GM12878 (cell line): ENCODE measurements at regions not wholly inside any gene's neighbourhood (a gene's known extent, or its start where the extent isn't known, plus 50 kb on each side); places are given as distances from the start of the nearest gene placed in this dataset.

Experiments used
- E2F8 ChIP-seq: fragments of 450-650 bp; IDR thresholded peaks from 2 replicates; pipeline ENCODE4 v1.6.1; 2018; ENCODE audit warnings: mild to moderate bottlenecking, low read depth, moderate library complexity; ENCODE audit not compliant: partially characterized antibody
- GABPA ChIP-seq: IDR thresholded peaks from 2 replicates; pipeline ENCODE4 v1.6.1; 2014; ENCODE audit warnings: antibody characterized with exemption, low read depth, mild to moderate bottlenecking, inconsistent platforms
- RAD21 ChIP-seq: IDR thresholded peaks from 2 replicates; pipeline ENCODE4 v1.6.1; 2011; ENCODE audit warnings: mild to moderate bottlenecking, low read depth, low read length, moderate library complexity; ENCODE audit not compliant: insufficient read depth
- TF ChIP-seq, protein P1 (sequence below): fragments of 450-650 bp; IDR thresholded peaks from 2 replicates; pipeline ENCODE4 v1.6.1; 2016; ENCODE audit warnings: mild to moderate bottlenecking

DNA sequence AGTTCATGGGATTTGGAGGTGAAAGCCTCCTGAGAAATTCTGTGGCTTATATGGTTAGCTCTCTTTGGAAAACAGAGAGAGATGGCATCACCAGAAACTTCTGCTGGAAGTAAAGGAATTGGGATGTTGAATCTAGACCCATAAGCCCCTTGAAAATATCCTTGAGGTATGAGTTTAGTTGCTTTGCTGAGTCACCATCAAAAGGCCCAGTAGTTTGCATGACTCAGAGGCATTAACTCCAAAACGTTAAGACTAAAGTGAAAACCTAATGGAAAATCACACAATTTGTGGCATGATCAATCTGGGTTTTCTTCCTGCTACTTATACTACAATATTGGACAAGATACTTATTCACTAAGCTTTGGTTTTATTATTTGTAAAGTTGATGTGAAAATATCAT lies 349.2 kb upstream of the SALL1 start:
- TF ChIP-seq RAD21 = no peak
- TF ChIP-seq, protein P1, sequence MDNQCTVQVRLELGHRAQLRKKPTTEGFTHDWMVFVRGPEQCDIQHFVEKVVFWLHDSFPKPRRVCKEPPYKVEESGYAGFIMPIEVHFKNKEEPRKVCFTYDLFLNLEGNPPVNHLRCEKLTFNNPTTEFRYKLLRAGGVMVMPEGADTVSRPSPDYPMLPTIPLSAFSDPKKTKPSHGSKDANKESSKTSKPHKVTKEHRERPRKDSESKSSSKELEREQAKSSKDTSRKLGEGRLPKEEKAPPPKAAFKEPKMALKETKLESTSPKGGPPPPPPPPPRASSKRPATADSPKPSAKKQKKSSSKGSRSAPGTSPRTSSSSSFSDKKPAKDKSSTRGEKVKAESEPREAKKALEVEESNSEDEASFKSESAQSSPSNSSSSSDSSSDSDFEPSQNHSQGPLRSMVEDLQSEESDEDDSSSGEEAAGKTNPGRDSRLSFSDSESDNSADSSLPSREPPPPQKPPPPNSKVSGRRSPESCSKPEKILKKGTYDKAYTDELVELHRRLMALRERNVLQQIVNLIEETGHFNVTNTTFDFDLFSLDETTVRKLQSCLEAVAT = no peak
- TF ChIP-seq GABPA = no peak
- no peak for TF ChIP-seq E2F8
